ENCODE measurements at regions not wholly inside any gene's neighbourhood (a gene's known extent, or its start where the extent isn't known, plus 50 kb on each side); places are given as distances from the start of the nearest gene placed in this dataset.

- Mint-ChIP-seq H3K9me3 (peaks cover 6% of the 10 kb centered on the region), H3K36me3 (ENCODE audit: low read depth) (no peaks in the 10 kb centered on the region), H3K4me1 (no peaks in the 10 kb centered on the region), H3K4me3 (no peak overlapping the region), H3K27me3 (peaks cover 4% of the 10 kb centered on the region), H3K27ac (no peak overlapping the region)
- no peak for ATAC-seq (replicated peaks)
Measured at GRCh38 chr18:42137693-42138375, 182.8 kb downstream of the PIK3C3 start.

- Mint-ChIP-seq H3K9me3 (peaks cover 10% of the 10 kb centered on the region), H3K36me3 (ENCODE audit: low read depth) (no peaks in the 10 kb centered on the region), H3K4me3 (no peak overlapping the region), H3K27ac (no peak overlapping the region), H3K4me1 (no peaks in the 10 kb centered on the region), H3K27me3 (peaks cover 4% of the 10 kb centered on the region)
- no peak for ATAC-seq (replicated peaks)
Measured at GRCh38 chr18:42141439-42141838, 186.4 kb downstream of the PIK3C3 start.

GRCh38 chr18:42155024-42155423, 200.0 kb downstream of the PIK3C3 start:
- Mint-ChIP-seq H3K36me3 (ENCODE audit: low read depth) (no peaks in the 10 kb centered on the region), H3K27me3 (no peaks in the 10 kb centered on the region), H3K9me3 (no peaks in the 10 kb centered on the region), H3K4me1 (no peaks in the 10 kb centered on the region), H3K4me3 (no peak overlapping the region), H3K27ac (no peak overlapping the region)
- no peak for ATAC-seq (replicated peaks)

- no peaks in the 10 kb centered on the region for H3K36me3 Mint-ChIP-seq (ENCODE audit: low read depth)
- no peak for ATAC-seq (replicated peaks)
- no peaks in the 10 kb centered on the region for H3K9me3 Mint-ChIP-seq
- H3K4me1 Mint-ChIP-seq: no peaks in the 10 kb centered on the region
- H3K27me3 Mint-ChIP-seq: no peaks in the 10 kb centered on the region
- H3K27ac Mint-ChIP-seq: no peak overlapping the region
- no peak overlapping the region for H3K4me3 Mint-ChIP-seq
Measured at GRCh38 chr18:42156281-42156680, 201.2 kb downstream of the PIK3C3 start.

- H3K36me3 Mint-ChIP-seq (ENCODE audit: low read depth): no peaks in the 10 kb centered on the region
- H3K27ac Mint-ChIP-seq: no peak overlapping the region
- no peaks in the 10 kb centered on the region for H3K9me3 Mint-ChIP-seq
- no peak for ATAC-seq (replicated peaks)
- no peaks in the 10 kb centered on the region for H3K27me3 Mint-ChIP-seq
- no peaks in the 10 kb centered on the region for H3K4me1 Mint-ChIP-seq
- no peak overlapping the region for H3K4me3 Mint-ChIP-seq
Measured at GRCh38 chr18:42157420-42157819, 202.4 kb downstream of the PIK3C3 start.

GRCh38 chr18:42157878-42158277, 202.8 kb downstream of the PIK3C3 start:
- no peaks in the 10 kb centered on the region for H3K4me1 Mint-ChIP-seq
- no peak for ATAC-seq (replicated peaks)

GRCh38 chr18:42159146-42159545, 204.1 kb downstream of the PIK3C3 start:
- H3K4me1 Mint-ChIP-seq: no peaks in the 10 kb centered on the region
- no peaks in the 10 kb centered on the region for H3K9me3 Mint-ChIP-seq
- H3K27ac Mint-ChIP-seq: no peak overlapping the region
- no peaks in the 10 kb centered on the region for H3K36me3 Mint-ChIP-seq (ENCODE audit: low read depth)
- no peak overlapping the region for H3K4me3 Mint-ChIP-seq
- no peak for ATAC-seq (replicated peaks)
- H3K27me3 Mint-ChIP-seq: no peaks in the 10 kb centered on the region

More at GRCh38 chr18:42157878-42158277, 202.8 kb downstream of the PIK3C3 start:
- no peaks in the 10 kb centered on the region for H3K9me3 Mint-ChIP-seq
- H3K27ac Mint-ChIP-seq: no peak overlapping the region
- no peaks in the 10 kb centered on the region for H3K27me3 Mint-ChIP-seq
- H3K36me3 Mint-ChIP-seq (ENCODE audit: low read depth): no peaks in the 10 kb centered on the region
- no peak overlapping the region for H3K4me3 Mint-ChIP-seq

GRCh38 chr18:42163321-42163720, 208.3 kb downstream of the PIK3C3 start:
- no peak for ATAC-seq (replicated peaks)
- H3K4me3 Mint-ChIP-seq: no peak overlapping the region
- no peaks in the 10 kb centered on the region for H3K36me3 Mint-ChIP-seq (ENCODE audit: low read depth)
- H3K9me3 Mint-ChIP-seq: no peaks in the 10 kb centered on the region
- H3K4me1 Mint-ChIP-seq: no peaks in the 10 kb centered on the region
- no peak overlapping the region for H3K27ac Mint-ChIP-seq
- H3K27me3 Mint-ChIP-seq: no peaks in the 10 kb centered on the region

- H3K27me3 Mint-ChIP-seq: no peaks in the 10 kb centered on the region
- no peak overlapping the region for H3K27ac Mint-ChIP-seq
- no peaks in the 10 kb centered on the region for H3K36me3 Mint-ChIP-seq (ENCODE audit: low read depth)
- H3K4me3 Mint-ChIP-seq: no peak overlapping the region
- no peaks in the 10 kb centered on the region for H3K4me1 Mint-ChIP-seq
- ATAC-seq (replicated peaks): no peak
- H3K9me3 Mint-ChIP-seq: no peaks in the 10 kb centered on the region
Measured at GRCh38 chr18:42164556-42164955, 209.5 kb downstream of the PIK3C3 start.

- Mint-ChIP-seq H3K27me3 (no peaks in the 10 kb centered on the region), H3K4me1 (no peaks in the 10 kb centered on the region), H3K27ac (no peak overlapping the region), H3K4me3 (no peak overlapping the region), H3K9me3 (no peaks in the 10 kb centered on the region), H3K36me3 (ENCODE audit: low read depth) (no peaks in the 10 kb centered on the region)
- no peak for ATAC-seq (replicated peaks)
Measured at GRCh38 chr18:42165922-42166513, 211.0 kb downstream of the PIK3C3 start.

GRCh38 chr18:42168487-42168886, 213.5 kb downstream of the PIK3C3 start:
- no peak for ATAC-seq (replicated peaks)
- no peaks in the 10 kb centered on the region for H3K27me3 Mint-ChIP-seq
- H3K36me3 Mint-ChIP-seq (ENCODE audit: low read depth): no peaks in the 10 kb centered on the region
- no peaks in the 10 kb centered on the region for H3K9me3 Mint-ChIP-seq
- no peaks in the 10 kb centered on the region for H3K4me1 Mint-ChIP-seq
- H3K27ac Mint-ChIP-seq: no peak overlapping the region
- H3K4me3 Mint-ChIP-seq: no peak overlapping the region

GRCh38 chr18:42168907-42169306, 213.9 kb downstream of the PIK3C3 start:
- Mint-ChIP-seq H3K9me3 (no peaks in the 10 kb centered on the region), H3K36me3 (ENCODE audit: low read depth) (no peaks in the 10 kb centered on the region), H3K4me1 (no peaks in the 10 kb centered on the region), H3K27ac (no peak overlapping the region), H3K4me3 (no peak overlapping the region), H3K27me3 (no peaks in the 10 kb centered on the region)
- ATAC-seq (replicated peaks): no peak

GRCh38 chr18:42174909-42175308, 219.9 kb downstream of the PIK3C3 start:
- Mint-ChIP-seq H3K36me3 (ENCODE audit: low read depth) (no peaks in the 10 kb centered on the region), H3K4me3 (no peak overlapping the region), H3K27me3 (no peaks in the 10 kb centered on the region), H3K9me3 (no peaks in the 10 kb centered on the region), H3K27ac (no peak overlapping the region), H3K4me1 (no peaks in the 10 kb centered on the region)
- no peak for ATAC-seq (replicated peaks)

- no peak for ATAC-seq (replicated peaks)
- H3K27ac Mint-ChIP-seq: no peak overlapping the region
- no peaks in the 10 kb centered on the region for H3K4me1 Mint-ChIP-seq
- no peaks in the 10 kb centered on the region for H3K27me3 Mint-ChIP-seq
- no peaks in the 10 kb centered on the region for H3K36me3 Mint-ChIP-seq (ENCODE audit: low read depth)
- no peak overlapping the region for H3K4me3 Mint-ChIP-seq
- H3K9me3 Mint-ChIP-seq: no peaks in the 10 kb centered on the region
Measured at GRCh38 chr18:42176599-42176998, 221.6 kb downstream of the PIK3C3 start.

- no peak for ATAC-seq (replicated peaks)
- no peaks in the 10 kb centered on the region for H3K9me3 Mint-ChIP-seq
- H3K4me3 Mint-ChIP-seq: no peak overlapping the region
- no peaks in the 10 kb centered on the region for H3K27me3 Mint-ChIP-seq
- no peaks in the 10 kb centered on the region for H3K36me3 Mint-ChIP-seq (ENCODE audit: low read depth)
- no peaks in the 10 kb centered on the region for H3K4me1 Mint-ChIP-seq
- H3K27ac Mint-ChIP-seq: no peak overlapping the region
Measured at GRCh38 chr18:42177390-42177789, 222.4 kb downstream of the PIK3C3 start.
